HG03442 (cell line): ENCODE measurements at regions not wholly inside any gene's neighbourhood (a gene's known extent, or its start where the extent isn't known, plus 50 kb on each side); places are given as distances from the start of the nearest gene placed in this dataset.
"Not testable (repeated sequence)": the region's sequence is repeated elsewhere in the genome, so short reads cannot be mapped to it uniquely, and the experiment has no call there.

ENCODE experiments used
- ATAC-seq: cut with Tn5 transposase; IDR thresholded peaks from one replicate; pipeline ENCODE4 v1.9.1; 2021; ENCODE audit warnings: mild to moderate bottlenecking, moderate library complexity; ENCODE audit not compliant: unreplicated experiment

DNA sequence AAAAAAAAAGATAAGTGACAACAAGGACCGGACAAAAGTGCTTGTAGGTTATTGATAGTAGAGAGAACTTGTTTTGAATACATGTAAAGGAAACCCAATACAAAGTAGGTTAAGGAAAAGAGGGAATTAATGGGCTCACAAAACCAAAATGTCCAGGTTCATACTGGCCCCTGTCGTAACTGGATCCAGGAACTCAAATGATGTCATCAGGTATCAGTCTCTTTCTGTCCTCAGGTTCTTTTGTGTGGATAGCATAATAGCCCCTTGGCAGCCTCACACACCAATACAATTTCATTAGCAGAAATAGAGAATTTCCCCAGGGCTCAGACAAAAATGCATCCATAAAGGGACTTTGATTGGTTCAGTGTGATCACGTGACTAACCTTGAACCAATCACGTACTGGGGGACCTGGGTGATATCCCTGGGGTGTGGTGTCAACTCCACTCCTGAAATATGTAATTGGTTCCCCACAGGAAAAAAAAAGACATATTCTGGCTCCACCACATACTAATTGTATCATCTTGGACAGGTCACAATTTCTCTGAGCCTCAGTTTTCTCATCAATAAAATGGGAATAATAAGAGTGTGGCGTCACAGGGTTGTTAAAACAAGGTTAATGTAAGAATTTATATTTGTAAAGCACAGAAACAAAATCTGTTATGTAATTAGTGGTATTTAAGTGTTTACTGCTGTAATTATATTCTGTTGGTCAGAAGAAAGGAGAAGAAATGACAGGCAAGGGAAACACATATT is 174.8 kb downstream of the PDGFRA start:
- no peak for ATAC-seq

DNA sequence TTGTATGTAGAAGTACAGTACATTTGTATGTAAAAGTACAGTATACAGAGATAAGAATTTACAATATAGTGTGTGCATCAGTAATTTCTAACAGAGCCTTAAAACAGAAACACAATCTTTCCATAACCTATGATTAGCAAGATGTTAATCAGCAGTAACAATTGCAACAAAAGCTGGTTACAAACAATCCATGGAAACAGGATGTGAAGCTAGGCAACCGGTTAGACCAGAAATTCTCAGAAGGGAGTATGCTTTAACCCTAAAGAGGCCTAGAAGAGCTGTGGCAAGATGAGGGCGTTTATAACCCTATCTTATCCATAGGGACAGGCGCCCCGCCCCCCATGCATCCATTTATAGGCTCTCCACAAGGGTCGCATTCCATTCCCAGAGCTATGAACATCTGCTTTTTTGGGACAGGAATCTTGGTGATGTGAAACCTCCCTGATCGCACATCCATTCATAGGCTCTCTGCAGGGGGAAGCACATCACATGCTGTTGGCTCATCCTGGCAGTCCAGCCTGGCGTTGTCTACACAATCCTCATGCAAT is 180.3 kb downstream of the PDGFRA start:
- not testable (repeated sequence) for ATAC-seq

GRCh38 chr4:54414545-54414944 is 185.5 kb downstream of the PDGFRA start:
- ATAC-seq = no peak

DNA sequence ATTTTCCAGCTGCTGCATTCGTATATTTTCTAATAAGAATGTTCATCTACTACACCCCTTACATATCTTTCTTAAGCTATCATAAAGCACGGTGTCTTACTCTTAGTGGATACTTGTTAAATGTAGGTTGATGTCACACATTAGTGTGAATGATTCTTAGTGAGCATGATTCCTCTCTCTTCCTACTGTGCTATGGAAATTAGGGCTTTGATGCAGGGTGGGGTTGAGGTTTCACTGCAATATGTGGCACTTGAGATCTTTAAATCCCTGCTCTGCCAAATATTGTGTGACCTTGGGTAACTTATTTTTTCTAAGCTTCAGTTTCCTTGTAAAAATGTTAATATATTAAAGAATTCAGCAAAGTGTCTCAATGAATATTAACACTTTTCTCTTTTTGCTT is 188.4 kb downstream of the PDGFRA start:
- no peak for ATAC-seq

DNA sequence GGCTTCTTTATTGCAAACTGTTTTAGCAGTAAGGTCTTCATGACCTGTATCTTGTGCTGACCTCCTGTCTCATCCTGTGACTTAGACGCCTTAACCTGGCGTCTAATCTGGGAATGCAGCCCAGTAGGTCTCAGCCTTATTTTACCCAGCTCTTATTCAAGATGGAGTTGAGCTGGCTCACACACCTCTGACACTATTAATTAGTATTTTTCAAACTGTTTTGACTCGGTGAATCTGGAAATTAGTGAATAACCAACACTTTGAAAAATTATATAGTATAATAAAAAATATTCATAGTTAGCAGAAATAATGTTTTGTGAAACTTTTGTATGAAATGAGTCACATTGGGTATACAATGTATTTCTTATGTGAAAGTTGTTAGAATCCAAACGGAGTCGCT is 189.4 kb downstream of the PDGFRA start:
- ATAC-seq = no peak

- no peak for ATAC-seq
Observed at GRCh38 chr4:54423066-54423465, 194.0 kb downstream of the PDGFRA start.

- ATAC-seq = no peak
Observed at GRCh38 chr4:54427826-54428225, 198.7 kb downstream of the PDGFRA start.

GRCh38 chr4:54428940-54429339 is 199.8 kb downstream of the PDGFRA start:
- ATAC-seq = no peak

- ATAC-seq = no peak
Observed at GRCh38 chr4:54433686-54434085, 204.6 kb downstream of the PDGFRA start.

DNA sequence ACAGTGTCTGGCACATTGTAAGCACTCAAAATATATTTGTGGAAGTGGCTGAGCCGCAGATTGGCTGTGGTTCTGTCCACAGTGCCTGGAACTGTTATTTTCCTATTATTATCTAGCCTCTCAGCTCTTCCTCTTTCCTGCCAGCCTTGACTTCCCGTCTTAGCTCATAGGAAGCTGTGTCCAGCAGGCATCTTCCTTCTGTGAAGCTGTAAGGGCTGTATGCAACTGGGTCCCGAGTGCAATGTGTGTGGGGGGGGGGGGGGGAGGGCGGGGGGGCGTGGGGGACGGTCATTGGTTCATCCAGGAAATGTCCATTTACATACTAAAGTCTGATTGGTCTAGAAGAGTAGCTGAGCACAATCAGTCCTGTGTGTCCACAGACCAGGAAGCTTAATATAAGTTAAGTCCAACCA is 210.7 kb downstream of the PDGFRA start:
- ATAC-seq = no peak

DNA sequence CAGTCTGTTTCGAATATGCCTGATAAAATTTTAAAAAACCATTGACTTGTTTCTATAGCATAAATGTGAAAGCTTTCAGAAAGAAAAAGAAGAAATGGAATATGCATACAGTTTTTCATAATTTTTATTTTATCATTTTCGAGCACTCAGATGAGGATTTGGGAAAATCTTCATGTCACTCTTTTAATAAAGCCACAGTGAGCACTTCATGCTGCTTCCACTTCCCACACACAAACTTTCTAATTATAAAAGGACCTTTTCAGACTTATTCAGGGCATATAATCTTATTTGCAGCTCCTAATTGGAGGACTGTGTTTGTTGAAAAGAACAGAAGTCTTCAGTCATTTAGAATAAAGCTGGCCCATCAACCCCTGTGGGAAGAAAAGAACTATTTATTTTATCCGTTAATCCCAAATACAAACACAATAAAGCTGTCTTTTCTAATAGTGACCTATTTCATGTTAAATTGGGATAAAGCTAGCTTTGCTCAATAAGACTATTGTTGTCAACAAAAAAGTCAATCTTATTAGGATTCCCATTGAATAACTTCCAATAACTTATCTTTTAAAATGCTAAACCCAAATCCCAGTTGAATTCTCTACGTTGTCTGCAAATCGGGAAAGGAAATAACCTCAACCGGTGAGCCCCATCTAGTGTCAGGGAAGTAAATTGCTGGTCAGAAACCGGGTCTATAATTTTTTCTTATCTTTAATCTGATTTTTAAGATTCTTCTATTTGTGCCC is 211.5 kb downstream of the PDGFRA start:
- ATAC-seq = no peak

DNA sequence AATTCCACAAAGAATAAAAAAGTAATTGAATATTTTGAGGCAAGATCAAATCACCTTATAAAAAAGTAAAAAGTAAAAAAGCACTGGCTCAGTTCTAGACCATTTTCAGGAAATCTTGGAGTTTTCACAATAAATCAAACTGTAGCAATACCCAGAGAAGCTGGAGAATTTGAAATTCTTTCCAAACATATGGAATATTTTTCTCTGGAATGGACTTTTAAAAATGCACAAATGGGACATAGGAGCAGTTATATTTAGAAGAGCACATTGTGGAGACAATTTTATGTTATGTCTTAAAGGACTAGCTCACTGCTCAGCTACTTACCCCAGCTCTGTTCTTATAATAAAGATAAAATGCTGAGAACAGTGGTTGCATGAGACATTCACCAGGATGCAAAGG is 211.9 kb upstream of the KIT start:
- no peak for ATAC-seq

GRCh38 chr4:54446581-54446980 is 211.2 kb upstream of the KIT start:
- ATAC-seq = no peak

- ATAC-seq = no peak
Observed at GRCh38 chr4:54447304-54447703, 210.5 kb upstream of the KIT start.

GRCh38 chr4:54449999-54450398 is 207.8 kb upstream of the KIT start:
- ATAC-seq = no peak

- ATAC-seq = not testable (repeated sequence)
Observed at GRCh38 chr4:54466960-54467359, 190.8 kb upstream of the KIT start.

DNA sequence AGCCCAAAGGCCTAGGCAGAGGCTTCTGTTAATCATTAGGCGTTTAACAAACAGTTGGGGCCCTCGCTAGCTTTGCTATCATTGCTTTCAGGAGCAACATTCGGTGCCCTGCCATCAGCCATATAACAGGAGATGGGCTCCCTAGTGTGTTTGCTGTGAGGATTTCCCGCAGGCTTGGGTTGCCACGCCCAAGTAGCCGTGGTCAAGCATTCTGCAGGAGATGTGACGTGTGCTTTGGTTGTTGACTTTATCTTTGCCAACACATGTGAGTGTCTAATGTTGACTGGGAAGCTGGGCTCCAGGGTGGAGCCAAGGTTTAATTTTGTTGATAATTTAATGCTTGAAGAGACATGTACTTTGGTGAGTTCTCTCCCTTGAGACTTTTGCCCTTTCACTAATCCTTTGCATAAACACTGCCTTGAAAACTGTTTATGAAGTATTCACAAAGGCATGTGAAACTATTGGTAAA is 184.6 kb upstream of the KIT start:
- ATAC-seq = no peak

- no peak for ATAC-seq
Observed at GRCh38 chr4:54473798-54474197, 184.0 kb upstream of the KIT start.

- no peak for ATAC-seq
Observed at GRCh38 chr4:54475546-54475945, 182.2 kb upstream of the KIT start.

GRCh38 chr4:54482529-54483200 is 175.1 kb upstream of the KIT start:
- no peak for ATAC-seq

DNA sequence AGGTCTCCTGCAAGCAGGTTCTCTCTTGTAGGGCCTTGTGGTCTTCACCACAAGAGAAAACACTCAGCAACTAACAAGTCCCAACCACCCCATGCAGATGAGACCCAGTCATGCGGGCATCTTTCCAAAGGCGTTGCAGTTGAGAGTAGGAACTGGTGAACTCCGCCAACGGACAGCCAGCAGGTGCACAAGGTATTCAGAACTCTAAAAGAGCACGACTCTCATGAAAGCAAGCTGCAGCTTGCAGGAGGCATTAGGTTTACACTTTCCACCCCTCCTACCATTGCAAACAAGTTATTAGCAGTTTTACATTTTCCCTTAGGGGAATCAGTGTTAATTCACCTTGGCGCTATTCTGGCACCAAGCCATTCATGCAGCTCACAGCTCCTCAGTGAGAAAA is 173.4 kb upstream of the KIT start:
- ATAC-seq = no peak
